Upper lobe of left lung (tissue), 6 donors: ENCODE measurements at regions not wholly inside any gene's neighbourhood (a gene's known extent, or its start where the extent isn't known, plus 50 kb on each side); places are given as distances from the start of the nearest gene placed in this dataset.

Experiments
- ATAC-seq, 2 donors: fragments of 200-7000 bp; cut with Tn5 transposase; one replicate each; pipeline ENCODE4 v1.9.1; 2022; ENCODE audit warnings: mild to moderate bottlenecking in 2 of 2, moderate library complexity in 2 of 2; ENCODE audit not compliant: low FRiP score in 2 of 2
- DNase-seq, 2 donors: peaks; one replicate each; pipeline ENCODE4 v3.0.0-alpha.2; 2019 to 2020
- H3K27ac ChIP-seq, 4 donors: fragments of 200-600 bp; sonication (generic); one replicate each; pipeline ENCODE4 v1.5.1; 2016 to 2019
- H3K27me3 ChIP-seq, 4 donors: fragments of 200-600 bp; sonication (generic); one replicate each; pipeline ENCODE4 v1.5.1; 2017 to 2019
- H3K36me3 ChIP-seq, 4 donors: fragments of 200-600 bp; sonication (generic); one replicate each; pipeline ENCODE4 v1.5.1; 2016 to 2019
- H3K4me1 ChIP-seq, 4 donors: fragments of 200-600 bp; sonication (generic); one replicate each; pipeline ENCODE4 v1.5.1; 2018 to 2019
- H3K4me3 ChIP-seq, 4 donors: fragments of 200-600 bp; sonication (generic); one replicate each; pipeline ENCODE4 v1.5.1; 2017 to 2019; ENCODE audit warnings: mild to moderate bottlenecking in 2 of 4, moderate library complexity in 1 of 4
- H3K9me3 ChIP-seq, 4 donors: fragments of 200-600 bp; sonication (generic); one replicate each; pipeline ENCODE4 v1.5.1; 2018 to 2019
- EP300 ChIP-seq, 4 donors: sonication (generic); formaldehyde crosslinking; IDR thresholded peaks; one replicate each; pipeline ENCODE4 v1.5.1; 2017; ENCODE audit warnings: antibody characterized with exemption in 4 of 4, control low read depth in 2 of 4
- POLR2A ChIP-seq, 4 donors: fragments of 450-650 bp; IDR thresholded peaks; one replicate each; pipeline ENCODE4 v1.5.1; 2016 to 2017; ENCODE audit warnings: antibody characterized with exemption in 4 of 4, mild to moderate bottlenecking in 2 of 4
- POLR2AphosphoS5 ChIP-seq, 2 donors: sonication (generic); formaldehyde crosslinking; IDR thresholded peaks; one replicate each; pipeline ENCODE4 v1.5.1; 2017; ENCODE audit warnings: antibody characterized with exemption in 2 of 2
- WGBS, 2 donors: methylation state at CpG; one replicate each; pipeline ENCODE4 v1.1.5; 2017 to 2018; 5-methylcytosine and 5-hydroxymethylcytosine counted together
- TF ChIP-seq, protein P1 (sequence below), 6 experiments: fragments of 450-650 bp in 4 of 6; fragments of 200-600 bp in 2 of 6; sonication (generic) in 2 of 6; IDR thresholded peaks; one replicate each; pipeline ENCODE4 v1.5.1; 2016 to 2019; ENCODE audit warnings: antibody characterized with exemption in 6 of 6
- donor health status: DM: no; HTN: no; CAD: no; lungs with moderate emphysema.
- donor health status: DM: no; HTN: yes; CAD: no; lungs with severe emphysema.

DNA sequence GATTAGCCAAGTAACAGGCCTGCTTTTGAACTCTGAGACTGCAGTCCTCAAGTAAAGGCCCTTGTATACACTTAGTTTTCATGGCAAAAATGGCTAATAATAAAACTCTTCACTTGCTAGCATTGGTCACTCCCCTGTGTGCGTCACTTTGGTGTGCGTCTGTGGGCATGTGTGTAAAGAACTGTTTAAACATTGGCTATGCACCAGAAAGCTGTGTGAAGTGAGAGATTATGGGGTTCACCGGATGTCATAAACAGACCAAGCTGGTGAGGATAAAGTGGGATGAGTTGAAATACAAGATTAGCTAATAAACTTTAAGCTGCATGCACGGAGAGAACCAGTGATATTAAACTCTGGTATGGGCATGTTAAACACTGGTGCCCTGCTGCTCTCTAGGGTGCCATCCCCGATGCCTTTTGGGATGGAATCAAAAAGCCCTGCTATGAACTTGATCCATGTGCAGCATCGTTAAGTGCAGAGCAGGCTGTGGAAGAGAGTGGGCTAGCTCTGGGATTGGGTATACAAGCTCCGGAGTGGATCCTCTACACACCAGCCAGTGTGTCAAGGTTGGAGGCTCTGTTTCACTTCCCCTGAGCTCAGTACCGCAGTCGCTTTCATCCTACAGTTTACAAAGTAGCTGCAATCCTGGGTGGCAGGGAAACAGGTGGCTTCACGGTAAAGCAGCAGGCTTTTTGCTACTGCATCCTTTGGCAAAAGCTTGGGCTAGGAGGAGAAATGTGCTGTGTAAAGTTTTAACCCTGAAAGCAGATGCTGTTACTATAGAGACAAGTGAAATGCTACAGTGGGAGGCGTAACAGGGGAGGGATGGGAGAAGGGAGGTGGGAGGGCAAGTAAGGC lies 108.3 kb upstream of the SLC4A4 start:
- no peak for TF ChIP-seq EP300 (IDR thresholded peaks at IDR 0.05)
- no peak for TF ChIP-seq POLR2AphosphoS5 (IDR thresholded peaks at IDR 0.05)
- TF ChIP-seq POLR2A (IDR thresholded peaks at IDR 0.05): no peak
- TF ChIP-seq, protein P1, sequence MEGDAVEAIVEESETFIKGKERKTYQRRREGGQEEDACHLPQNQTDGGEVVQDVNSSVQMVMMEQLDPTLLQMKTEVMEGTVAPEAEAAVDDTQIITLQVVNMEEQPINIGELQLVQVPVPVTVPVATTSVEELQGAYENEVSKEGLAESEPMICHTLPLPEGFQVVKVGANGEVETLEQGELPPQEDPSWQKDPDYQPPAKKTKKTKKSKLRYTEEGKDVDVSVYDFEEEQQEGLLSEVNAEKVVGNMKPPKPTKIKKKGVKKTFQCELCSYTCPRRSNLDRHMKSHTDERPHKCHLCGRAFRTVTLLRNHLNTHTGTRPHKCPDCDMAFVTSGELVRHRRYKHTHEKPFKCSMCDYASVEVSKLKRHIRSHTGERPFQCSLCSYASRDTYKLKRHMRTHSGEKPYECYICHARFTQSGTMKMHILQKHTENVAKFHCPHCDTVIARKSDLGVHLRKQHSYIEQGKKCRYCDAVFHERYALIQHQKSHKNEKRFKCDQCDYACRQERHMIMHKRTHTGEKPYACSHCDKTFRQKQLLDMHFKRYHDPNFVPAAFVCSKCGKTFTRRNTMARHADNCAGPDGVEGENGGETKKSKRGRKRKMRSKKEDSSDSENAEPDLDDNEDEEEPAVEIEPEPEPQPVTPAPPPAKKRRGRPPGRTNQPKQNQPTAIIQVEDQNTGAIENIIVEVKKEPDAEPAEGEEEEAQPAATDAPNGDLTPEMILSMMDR (IDR thresholded peaks at IDR 0.05): no peak
- peak overlapping the region in 3 of 4 donors; percentile 4 to 31 (median 12) for H3K4me3 ChIP-seq
- DNase-seq (no peak), ATAC-seq (peak; percentile 32 to 37)
- peaks cover 6 to 35% (median 19%) of the 10 kb centered on the region in 4 donors for H3K4me1 ChIP-seq
- no peaks in the 10 kb centered on the region for H3K27me3 ChIP-seq
- peak overlapping the region; percentile 21 to 63 (median 59) for H3K27ac ChIP-seq
- no peaks in the 10 kb centered on the region for H3K36me3 ChIP-seq
- WGBS, 2 donors: 46 to 53% methylated on average over 7 to 11 of the region's 11 CpGs
- no peaks in the 10 kb centered on the region for H3K9me3 ChIP-seq

DNA sequence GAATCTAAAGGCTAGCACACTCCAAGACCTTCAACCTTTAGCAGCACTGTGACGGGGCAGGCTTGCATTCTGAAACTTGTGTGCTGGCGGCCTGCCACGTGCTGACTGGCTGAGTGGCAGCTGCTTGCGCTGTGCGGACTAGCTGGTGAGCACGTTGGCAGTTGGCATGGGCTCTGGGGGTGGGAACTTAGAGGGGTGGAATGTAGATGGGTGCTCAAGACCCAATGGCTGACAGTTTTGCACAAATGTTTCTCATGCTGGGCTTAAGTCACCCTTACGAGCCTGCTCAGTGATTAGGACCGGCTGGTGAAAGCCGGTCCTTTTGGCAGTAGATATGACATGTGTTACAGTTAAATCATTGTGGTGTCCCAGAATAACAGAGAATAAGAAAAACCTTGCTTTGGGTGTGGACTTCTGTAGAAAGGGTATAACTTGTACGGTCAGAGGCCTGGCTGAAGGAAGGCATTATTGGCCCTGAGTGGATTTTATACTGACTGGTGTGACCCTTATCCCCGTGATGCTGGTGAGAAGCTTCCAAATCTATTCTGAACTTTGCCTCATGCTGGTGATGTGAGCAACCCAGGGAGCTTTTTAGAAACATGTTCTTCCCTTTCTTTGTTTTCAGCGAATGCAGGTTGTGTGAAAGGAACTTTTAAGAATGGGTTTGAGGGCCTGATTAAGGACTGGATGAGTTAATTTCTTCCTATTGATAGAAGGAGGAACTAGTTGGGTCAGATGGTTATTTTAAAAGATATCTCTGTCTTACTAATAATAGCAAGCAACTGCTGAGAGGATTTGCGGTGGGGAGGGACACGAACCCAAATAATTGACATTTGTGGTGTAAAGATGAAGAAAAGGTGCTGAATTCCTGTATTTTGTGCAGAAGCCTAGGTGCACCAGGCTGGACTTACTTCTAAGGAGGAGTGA lies 107.4 kb upstream of the SLC4A4 start:
- H3K27ac ChIP-seq: peak overlapping the region; percentile 21 to 63 (median 59)
- TF ChIP-seq, protein P1 (IDR thresholded peaks at IDR 0.05): no peak
- TF ChIP-seq EP300 (IDR thresholded peaks at IDR 0.05) (no peak), POLR2AphosphoS5 (IDR thresholded peaks at IDR 0.05) (peak; percentile 43 to 66), POLR2A (IDR thresholded peaks at IDR 0.05) (peak in 1 of 4 donors; percentile 19)
- H3K4me3 ChIP-seq: peak overlapping the region in 3 of 4 donors; percentile 4 to 31 (median 12)
- H3K9me3 ChIP-seq: no peaks in the 10 kb centered on the region
- DNase-seq (peak; percentile 89 to 92), ATAC-seq (peak; percentile 76 to 94)
- peaks cover 6 to 35% (median 19%) of the 10 kb centered on the region in 4 donors for H3K4me1 ChIP-seq
- H3K36me3 ChIP-seq: no peaks in the 10 kb centered on the region
- 48 to 54% methylated on average over 14 of the region's 14 CpGs for WGBS, 2 donors
- no peaks in the 10 kb centered on the region for H3K27me3 ChIP-seq

DNA sequence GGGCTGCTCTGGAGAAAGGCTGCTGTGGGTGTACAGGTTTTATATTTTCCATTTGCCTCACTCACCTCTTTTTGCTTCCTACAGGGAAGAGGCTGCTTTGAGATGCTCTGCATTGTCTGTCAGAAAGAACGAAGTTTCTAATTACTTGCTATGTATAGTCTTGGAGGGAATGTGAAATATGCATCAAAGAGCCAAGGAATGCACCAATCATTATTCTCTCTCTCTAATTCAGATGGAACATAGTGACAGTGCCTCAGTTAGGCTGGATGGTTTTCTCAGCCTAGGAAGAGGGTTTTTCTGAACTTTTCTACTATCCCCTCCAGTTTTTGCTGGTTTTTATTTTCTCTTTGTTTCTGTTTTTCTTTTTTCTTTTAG lies 106.8 kb upstream of the SLC4A4 start:
- 60 to 63% methylated on average over 1 of the region's 1 CpG for WGBS, 2 donors
- TF ChIP-seq EP300 (IDR thresholded peaks at IDR 0.05): no peak
- no peak for TF ChIP-seq POLR2A (IDR thresholded peaks at IDR 0.05)
- TF ChIP-seq POLR2AphosphoS5 (IDR thresholded peaks at IDR 0.05): no peak
- TF ChIP-seq, protein P1 (IDR thresholded peaks at IDR 0.05): no peak
- ATAC-seq (no peak), DNase-seq (no peak)
- Histone ChIP-seq H3K4me3 (no peak overlapping the region), H3K27me3 (no peaks in the 10 kb centered on the region), H3K36me3 (no peaks in the 10 kb centered on the region), H3K27ac (peak overlapping the region in 1 of 4 donors; percentile 34), H3K4me1 (peaks cover 6 to 35% (median 19%) of the 10 kb centered on the region in 4 donors), H3K9me3 (no peaks in the 10 kb centered on the region)

DNA sequence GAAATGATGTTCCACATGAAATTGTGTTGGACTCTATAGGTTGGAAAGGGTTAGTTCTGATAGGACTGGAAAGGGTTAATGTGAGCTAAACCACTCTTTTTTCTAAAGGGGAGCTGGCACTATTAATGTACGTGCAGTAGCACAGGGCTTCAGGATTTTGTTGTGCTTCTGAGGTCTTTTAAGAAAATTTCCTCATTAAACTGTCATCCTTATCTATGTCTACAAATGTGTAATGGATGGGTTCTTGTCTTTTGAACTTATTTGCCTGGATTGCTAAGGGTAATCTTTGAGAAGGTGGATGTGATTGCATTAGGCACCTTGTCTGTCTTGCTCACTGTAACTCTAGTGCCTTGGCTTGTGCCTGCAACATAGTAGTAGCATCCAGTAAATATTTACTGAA lies 106.0 kb upstream of the SLC4A4 start:
- no peak for ATAC-seq
- H3K36me3 ChIP-seq: no peaks in the 10 kb centered on the region
- 36 to 64% methylated on average over 1 of the region's 1 CpG for WGBS, 2 donors
- TF ChIP-seq EP300 (IDR thresholded peaks at IDR 0.05) (no peak), POLR2AphosphoS5 (IDR thresholded peaks at IDR 0.05) (no peak), POLR2A (IDR thresholded peaks at IDR 0.05) (no peak)
- TF ChIP-seq, protein P1 (IDR thresholded peaks at IDR 0.05): no peak
- no peak for DNase-seq
- H3K4me1 ChIP-seq: peaks cover 6 to 35% (median 19%) of the 10 kb centered on the region in 4 donors
- H3K27ac ChIP-seq: no peak overlapping the region
- H3K9me3 ChIP-seq: no peaks in the 10 kb centered on the region
- H3K4me3 ChIP-seq: no peak overlapping the region
- H3K27me3 ChIP-seq: no peaks in the 10 kb centered on the region
